ENCODE measurements at regions not wholly inside any gene's neighbourhood (a gene's known extent, or its start where the extent isn't known, plus 50 kb on each side); places are given as distances from the start of the nearest gene placed in this dataset.
"Not testable (repeated sequence)": the region's sequence is repeated elsewhere in the genome, so short reads cannot be mapped to it uniquely, and the experiment has no call there.

DNA sequence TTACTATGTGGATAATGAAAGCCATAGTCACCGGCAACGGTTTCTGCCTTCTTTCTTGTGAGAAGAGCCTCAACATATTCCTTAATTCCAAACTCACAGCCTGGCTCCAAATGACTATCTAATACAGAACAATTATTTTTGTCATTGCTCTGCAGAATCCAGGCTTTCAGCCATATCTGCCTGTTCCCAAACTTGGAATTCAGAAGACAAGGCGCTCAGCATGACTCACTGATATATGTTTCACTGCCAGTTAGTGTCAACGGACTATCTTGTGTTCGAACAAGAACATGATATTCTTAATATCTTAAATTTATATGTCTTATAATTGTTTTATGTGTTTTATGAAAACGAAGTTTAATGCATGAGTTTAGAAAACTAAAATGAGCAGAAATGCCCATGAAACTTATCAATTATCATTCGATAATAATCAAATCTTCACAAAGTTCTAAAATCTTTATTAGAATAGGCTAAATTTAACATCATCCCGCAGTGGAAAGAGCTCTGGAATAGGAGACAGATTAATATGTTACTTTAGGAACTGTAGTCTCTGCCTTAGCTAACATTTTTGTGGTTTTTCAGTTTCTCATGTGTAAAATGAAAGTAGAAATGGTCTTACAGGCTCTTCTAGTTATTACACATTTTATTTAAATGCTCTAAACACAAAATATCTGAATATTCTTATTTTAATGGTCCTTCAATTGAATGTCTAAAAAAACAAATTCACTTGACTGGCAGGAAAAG, 669.3 kb upstream of the GJE1 start:
- DNase-seq (ENCODE audit: low read depth in 2 of 2, low spot score in 1 of 2): no peak

DNA sequence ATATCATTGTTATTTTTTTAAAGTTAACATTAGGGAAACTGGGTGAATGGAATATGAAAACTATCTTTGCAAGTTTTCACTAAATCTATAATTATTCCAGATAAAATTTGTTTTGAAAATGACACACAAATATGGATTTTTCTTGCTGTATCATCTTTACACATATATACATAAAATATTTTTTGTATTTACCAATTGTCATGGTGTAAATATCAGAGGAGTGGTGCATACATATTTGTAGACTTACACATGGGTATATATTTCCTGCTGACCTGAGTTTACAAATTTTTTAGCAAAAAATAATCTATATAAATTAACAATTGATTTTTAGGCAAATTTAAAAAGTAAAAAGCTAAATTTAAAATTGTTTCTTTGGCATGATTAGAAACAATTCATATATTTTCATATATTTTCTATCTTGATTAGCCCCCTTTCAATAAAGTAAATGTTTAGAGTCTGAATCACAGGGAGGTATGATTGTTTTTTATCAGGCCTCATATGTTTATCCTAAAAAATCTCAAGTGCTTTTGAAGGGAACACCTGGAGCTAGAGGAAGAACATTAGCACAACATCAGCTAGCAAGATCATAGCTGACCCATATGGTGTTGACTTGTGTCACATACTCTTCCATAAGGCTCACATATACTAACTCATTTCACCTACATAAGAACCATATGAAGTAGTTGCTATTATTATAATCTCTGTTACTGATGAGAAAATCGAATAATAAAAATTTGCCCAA, 671.8 kb upstream of the GJE1 start:
- DNase-seq (ENCODE audit: low read depth in 2 of 2, low spot score in 1 of 2): no peak

DNA sequence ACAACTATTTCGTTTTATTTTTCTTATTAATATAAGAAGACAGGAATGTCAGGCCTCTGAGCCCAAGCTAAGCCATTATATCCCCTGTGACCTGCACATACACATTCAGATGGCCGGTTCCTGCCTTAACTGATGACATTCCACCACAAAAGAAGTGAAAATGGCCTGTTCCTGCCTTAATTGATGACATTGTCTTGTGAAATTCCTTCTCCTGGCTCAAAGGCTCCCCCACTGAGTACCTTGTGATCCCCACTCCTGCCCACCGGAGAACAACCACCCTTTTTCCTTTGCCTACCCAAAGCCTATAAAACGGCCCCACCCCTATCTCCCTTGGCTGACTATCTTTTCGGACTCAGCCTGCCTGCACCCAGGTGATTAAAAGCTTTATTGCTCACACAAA, 672.5 kb upstream of the GJE1 start:
- not testable (repeated sequence) for DNase-seq (ENCODE audit: low read depth in 2 of 2, low spot score in 1 of 2)

DNA sequence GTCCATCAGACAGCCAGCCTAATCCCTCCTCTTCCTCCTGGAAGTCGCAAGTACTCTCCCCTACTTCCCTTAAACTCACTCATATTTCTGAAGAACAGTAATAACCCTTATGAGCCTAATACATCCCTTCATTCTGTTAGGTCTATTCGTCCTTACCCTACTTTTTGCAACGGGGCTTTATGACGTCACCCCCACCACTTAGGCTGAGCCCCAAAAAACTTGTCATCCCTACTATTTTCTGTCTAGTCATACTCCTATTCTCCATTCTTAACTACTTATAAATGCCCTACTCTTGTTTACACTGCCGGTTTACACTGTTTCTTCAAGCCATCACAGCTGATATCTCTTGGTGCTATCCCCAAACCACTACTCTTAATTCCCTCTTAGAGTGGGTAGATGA, 674.7 kb upstream of the GJE1 start:
- not testable (repeated sequence) for DNase-seq (ENCODE audit: low read depth in 2 of 2, low spot score in 1 of 2)

DNA sequence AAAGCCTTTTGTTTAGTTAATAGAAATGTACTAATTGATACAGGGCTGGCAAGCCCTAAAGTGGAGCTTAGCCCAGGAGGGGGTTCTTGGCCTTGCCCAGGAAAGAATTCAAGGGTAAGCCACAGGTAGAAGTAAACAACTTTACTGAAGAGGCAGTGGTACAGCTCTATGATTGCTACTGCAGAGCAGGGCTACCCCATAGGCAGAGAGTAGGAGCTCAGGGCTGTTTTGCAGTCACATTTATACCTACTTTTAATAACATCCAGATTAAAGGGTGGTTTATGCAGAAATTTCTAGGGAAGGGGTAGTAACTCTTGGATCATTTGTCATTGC, 680.4 kb upstream of the GJE1 start:
- no peak for DNase-seq (ENCODE audit: low read depth in 2 of 2, low spot score in 1 of 2)

DNA sequence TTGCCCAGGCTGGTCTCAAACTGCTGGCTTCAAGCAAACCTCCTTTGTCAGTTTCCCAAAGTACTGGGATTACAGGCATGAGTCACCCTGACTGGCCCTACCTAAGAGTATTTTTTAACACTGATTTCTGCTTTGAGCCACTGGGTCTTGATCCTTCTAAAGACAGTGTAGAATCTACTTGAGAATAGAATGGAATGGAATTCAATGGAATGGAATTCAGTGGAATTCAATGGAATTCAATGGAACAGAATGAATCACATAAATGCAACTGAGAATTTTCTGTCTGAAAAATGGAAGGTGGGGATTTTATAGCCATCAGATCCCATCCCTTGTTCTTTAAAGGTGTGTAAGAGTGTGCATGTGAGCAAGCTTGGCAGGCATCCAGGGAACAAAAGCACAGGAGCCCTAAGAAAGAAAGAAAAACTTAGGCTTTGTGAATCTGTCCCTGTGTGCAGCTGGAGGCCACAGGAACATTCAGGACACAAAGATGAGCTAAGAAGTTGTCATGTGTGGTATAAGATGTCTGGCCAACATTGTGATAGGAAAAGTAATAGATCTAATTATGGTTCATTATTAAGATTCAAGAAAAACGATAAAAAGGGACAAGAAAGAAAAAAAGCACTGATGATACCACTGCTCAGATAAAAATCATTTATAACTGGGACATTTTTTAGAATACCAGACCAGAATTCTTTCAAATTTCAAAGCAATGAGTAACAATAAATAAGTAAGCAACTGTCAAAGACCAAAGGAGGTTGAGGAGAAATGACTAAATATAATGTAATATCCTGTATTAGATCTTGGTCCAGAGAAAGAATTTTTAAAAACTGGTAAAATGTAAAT, 681.0 kb upstream of the GJE1 start:
- no peak for DNase-seq (ENCODE audit: low read depth in 2 of 2, low spot score in 1 of 2)

DNA sequence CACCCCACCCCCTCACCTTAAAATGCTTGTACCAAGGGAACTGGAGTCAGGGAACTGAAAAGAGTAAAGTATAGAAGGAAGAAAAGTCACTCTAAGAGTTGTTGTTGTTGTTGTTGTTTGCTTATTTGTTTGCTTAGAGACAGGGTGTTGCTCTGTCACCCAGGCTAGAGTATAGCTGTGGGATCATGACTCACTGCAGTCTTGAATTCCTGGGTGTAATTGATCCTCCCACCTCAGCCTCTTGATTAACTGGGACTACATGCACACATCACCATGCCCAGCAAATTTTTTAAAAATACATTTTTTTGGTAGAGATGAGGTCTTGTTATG, 681.6 kb upstream of the GJE1 start:
- no peak for DNase-seq (ENCODE audit: low read depth in 2 of 2, low spot score in 1 of 2)

DNA sequence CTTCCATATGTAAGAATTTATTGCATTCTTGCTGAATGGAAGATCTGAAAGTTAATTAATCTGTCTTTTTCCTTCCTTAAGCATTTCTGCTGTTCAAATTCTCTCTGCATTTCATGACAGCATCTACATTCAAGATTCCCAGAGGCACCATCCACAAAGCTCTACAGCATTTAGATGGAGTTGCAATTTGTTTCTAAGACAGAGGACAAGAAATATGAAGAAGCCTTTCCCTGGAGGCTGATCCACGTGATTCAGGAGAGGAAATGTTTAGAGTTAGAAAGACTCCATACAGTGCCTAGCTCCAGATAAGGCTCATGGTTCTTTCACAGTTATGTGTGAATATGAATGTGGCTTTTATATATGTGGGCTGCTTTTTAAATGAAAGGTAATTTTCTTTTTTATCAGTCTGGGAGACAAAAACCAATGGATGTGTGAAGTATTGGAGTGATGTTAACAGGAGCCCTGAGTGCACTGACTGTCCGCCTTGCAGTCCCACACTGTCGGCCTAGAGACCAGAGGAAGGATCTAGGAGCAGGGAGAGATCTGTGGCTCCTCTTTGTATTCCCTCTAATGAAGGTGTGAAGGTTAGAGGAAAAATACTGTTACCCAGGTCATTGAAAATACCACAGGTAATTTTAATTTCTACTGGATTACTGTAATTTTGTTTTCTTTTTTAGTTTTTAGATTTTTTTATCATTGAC, 686.6 kb upstream of the GJE1 start:
- no peak for DNase-seq (ENCODE audit: low read depth in 2 of 2, low spot score in 1 of 2)

- DNase-seq (ENCODE audit: low read depth in 2 of 2, low spot score in 1 of 2): no peak
Measured at GRCh38 chr6:141443668-141444289, 688.9 kb upstream of the GJE1 start.

- DNase-seq (ENCODE audit: low read depth in 2 of 2, low spot score in 1 of 2): no peak
Measured at GRCh38 chr6:141443032-141443431, 689.7 kb upstream of the GJE1 start.

GRCh38 chr6:141439513-141439912, 693.2 kb upstream of the GJE1 start:
- no peak for DNase-seq (ENCODE audit: low read depth in 2 of 2, low spot score in 1 of 2)

- no peak for DNase-seq (ENCODE audit: low read depth in 2 of 2, low spot score in 1 of 2)
Measured at GRCh38 chr6:141437685-141438084, 695.0 kb upstream of the GJE1 start.

- no peak for DNase-seq (ENCODE audit: low read depth in 2 of 2, low spot score in 1 of 2)
Measured at GRCh38 chr6:141437011-141437410, 695.7 kb upstream of the GJE1 start.

- no peak for DNase-seq (ENCODE audit: low read depth in 2 of 2, low spot score in 1 of 2)
Measured at GRCh38 chr6:141426400-141426980, 706.2 kb upstream of the GJE1 start.

- no peak for DNase-seq (ENCODE audit: low read depth in 2 of 2, low spot score in 1 of 2)
Measured at GRCh38 chr6:141421378-141421777, 711.3 kb upstream of the GJE1 start.

DNA sequence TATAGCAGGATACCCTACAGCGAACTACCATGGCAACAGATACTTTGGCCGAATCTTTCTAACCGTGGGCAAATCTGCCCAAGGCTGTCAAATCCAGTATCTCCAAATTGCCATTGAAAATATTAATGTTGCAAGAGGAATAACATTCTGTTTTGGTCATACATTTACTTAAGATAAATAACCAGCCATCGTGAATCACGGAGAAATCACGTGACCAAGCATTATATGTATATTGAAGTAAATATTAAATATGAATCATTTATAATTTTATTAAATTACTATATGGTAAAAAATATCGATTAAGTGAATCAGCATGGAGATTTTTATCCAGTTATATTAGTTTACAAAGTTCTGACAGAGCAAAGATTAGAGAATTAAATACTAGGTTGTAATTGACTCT, 714.6 kb upstream of the GJE1 start:
- DNase-seq (ENCODE audit: low read depth in 2 of 2, low spot score in 1 of 2): no peak

GRCh38 chr6:141415896-141416295, 716.8 kb upstream of the GJE1 start:
- DNase-seq (ENCODE audit: low read depth in 2 of 2, low spot score in 1 of 2): no peak

- DNase-seq (ENCODE audit: low read depth in 2 of 2, low spot score in 1 of 2): no peak
Measured at GRCh38 chr6:141413196-141413595, 719.5 kb upstream of the GJE1 start.

GRCh38 chr6:141406761-141407160, 726.0 kb upstream of the GJE1 start:
- DNase-seq (ENCODE audit: low read depth in 2 of 2, low spot score in 1 of 2): no peak

DNA sequence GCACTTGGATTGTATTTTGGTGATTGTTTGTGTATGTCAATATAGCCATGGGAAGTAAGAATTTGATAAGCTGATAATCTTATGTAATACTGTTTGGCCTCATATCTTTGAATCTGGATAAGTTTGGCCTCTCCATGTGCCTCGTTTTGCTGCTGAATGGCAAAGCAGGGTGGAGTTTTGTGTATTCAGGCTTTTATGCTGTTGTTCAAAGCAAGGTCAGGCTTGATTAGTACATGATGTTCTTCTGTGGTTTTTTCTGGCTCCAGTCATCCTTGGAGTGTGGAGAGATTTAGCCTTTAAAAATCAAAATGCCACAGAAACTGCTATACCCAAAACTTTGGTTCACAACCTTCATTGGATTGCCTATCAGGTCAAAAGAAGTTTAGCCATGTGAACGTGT, 728.9 kb upstream of the GJE1 start:
- DNase-seq (ENCODE audit: low read depth in 2 of 2, low spot score in 1 of 2): no peak

DNA sequence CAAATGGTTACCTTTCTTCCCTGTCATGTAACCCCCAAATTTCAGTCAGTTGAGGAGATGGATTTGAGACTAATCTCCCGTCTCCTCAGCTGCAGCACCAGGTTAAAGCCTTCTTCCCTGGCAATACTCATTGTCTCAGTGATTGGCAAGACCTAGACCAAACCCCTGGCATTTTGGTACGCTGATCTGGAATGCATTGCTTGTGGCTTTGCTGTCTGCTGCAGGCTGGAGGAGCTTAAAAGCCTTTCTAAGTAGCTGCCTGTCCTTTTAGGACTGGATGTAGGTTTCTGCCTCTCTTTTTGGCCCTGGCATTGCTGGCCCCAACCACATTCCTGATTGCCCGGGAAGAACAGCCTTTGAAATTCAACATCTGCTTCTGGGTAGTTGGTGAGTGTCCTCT, 729.6 kb upstream of the GJE1 start:
- DNase-seq (ENCODE audit: low read depth in 2 of 2, low spot score in 1 of 2): no peak

All from stimulated activated CD8-positive, alpha-beta memory T cell treated with anti-CD3 and anti-CD28 coated beads, Interleukin-4, amount 100 ng/mL, for 4 hours (primary cell).